Liver (tissue), 8 donors: ENCODE measurements at regions not wholly inside any gene's neighbourhood (a gene's known extent, or its start where the extent isn't known, plus 50 kb on each side); places are given as distances from the start of the nearest gene placed in this dataset.

ENCODE experiments used
- DNase-seq: peaks from one replicate; pipeline ENCODE4 v3.0.0-alpha.2; 2017; ENCODE audit warnings: low spot score
- H3K27ac ChIP-seq, 2 donors: one replicate each; pipeline ENCODE4 v1.7.0; 2013; ENCODE audit warnings: inconsistent platforms in 2 of 2, low read length in 2 of 2, control low read depth in 1 of 2, low read depth in 1 of 2, mild to moderate bottlenecking in 1 of 2
- H3K27me3 ChIP-seq, 4 donors: one replicate each; pipeline versions ENCODE4 v1.6.1 to v1.7.0; 2013; ENCODE audit warnings: low read length in 3 of 4, inconsistent platforms in 1 of 4, mild to moderate bottlenecking in 1 of 4, moderate library complexity in 1 of 4; ENCODE audit not compliant: control insufficient read depth in 4 of 4, insufficient read depth in 4 of 4
- H3K36me3 ChIP-seq, 4 donors: one replicate each; pipeline versions ENCODE4 v1.6.1 to v1.7.0; 2013; ENCODE audit warnings: low read length in 3 of 4, mild to moderate bottlenecking in 3 of 4, low read depth in 1 of 4, moderate library complexity in 1 of 4; ENCODE audit not compliant: control insufficient read depth in 4 of 4, insufficient read depth in 3 of 4
- H3K4me1 ChIP-seq, 4 donors: one replicate each; pipeline versions ENCODE4 v1.6.1 to v1.7.0; 2013; ENCODE audit warnings: low read length in 3 of 4, mild to moderate bottlenecking in 3 of 4, moderate library complexity in 1 of 4; ENCODE audit not compliant: control insufficient read depth in 4 of 4, insufficient read depth in 4 of 4
- H3K4me3 ChIP-seq, 3 donors: one replicate each; pipeline versions ENCODE4 v1.6.1 to v1.7.0; 2013; ENCODE audit warnings: low read length in 3 of 3, control low read depth in 1 of 3, low read depth in 1 of 3, mild to moderate bottlenecking in 1 of 3
- H3K9ac ChIP-seq, 2 donors: one replicate each; pipeline ENCODE4 v1.7.0; 2013; ENCODE audit warnings: low read length in 2 of 2, mild to moderate bottlenecking in 2 of 2, moderate library complexity in 2 of 2, control low read depth in 1 of 2, low read depth in 1 of 2
- H3K9me3 ChIP-seq, 4 donors: one replicate each; pipeline versions ENCODE4 v1.6.1 to v1.7.0; 2013; ENCODE audit warnings: low read length in 3 of 4; ENCODE audit not compliant: control insufficient read depth in 4 of 4
- ATF3 ChIP-seq: IDR thresholded peaks from 2 replicates; pipeline ENCODE4 v1.6.1; 2016; ENCODE audit warnings: antibody characterized with exemption
- CTCF ChIP-seq: fragments of 150-350 bp; IDR thresholded peaks from 2 replicates; pipeline ENCODE4 v1.5.1; 2017; ENCODE audit warnings: improper control_type of control experiment, low read depth, low read length; ENCODE audit not compliant: missing input control
- EGR1 ChIP-seq, 2 donors: IDR thresholded peaks; 2 replicates each; pipeline ENCODE4 v1.6.1; 2016 to 2018; ENCODE audit warnings: antibody characterized with exemption in 2 of 2, low read depth in 2 of 2
- FOXA1 ChIP-seq: IDR thresholded peaks from 2 replicates; pipeline ENCODE4 v1.6.1; 2016; ENCODE audit warnings: antibody characterized with exemption
- FOXA2 ChIP-seq: IDR thresholded peaks from 2 replicates; pipeline ENCODE4 v1.6.1; 2016; ENCODE audit warnings: antibody characterized with exemption
- HNF4A ChIP-seq, 2 donors: conservative IDR thresholded peaks; 2 replicates each; pipeline ENCODE4 v1.6.1; 2016; ENCODE audit warnings: antibody characterized with exemption in 2 of 2, mild to moderate bottlenecking in 2 of 2
- JUND ChIP-seq, 2 donors: IDR thresholded peaks; 2 replicates each; pipeline ENCODE4 v1.6.1; 2016; ENCODE audit warnings: antibody characterized with exemption in 2 of 2
- MAX ChIP-seq: IDR thresholded peaks from 2 replicates; pipeline ENCODE4 v1.6.1; 2016; ENCODE audit warnings: antibody characterized with exemption
- NR2F2 ChIP-seq: IDR thresholded peaks from 2 replicates; pipeline ENCODE4 v1.6.1; 2016; ENCODE audit warnings: antibody characterized with exemption
- RAD21 ChIP-seq, 2 donors: IDR thresholded peaks; 2 replicates each; pipeline ENCODE4 v1.6.1; 2016; ENCODE audit warnings: antibody characterized with exemption in 2 of 2, mild to moderate bottlenecking in 2 of 2
- REST ChIP-seq: IDR thresholded peaks from 2 replicates; pipeline ENCODE4 v1.6.1; 2016; ENCODE audit warnings: antibody characterized with exemption, mild to moderate bottlenecking
- RXRA ChIP-seq, 2 donors: IDR thresholded peaks; 2 replicates each; pipeline ENCODE4 v1.6.1; 2017 to 2018; ENCODE audit warnings: antibody characterized with exemption in 2 of 2, mild to moderate bottlenecking in 1 of 2
- SP1 ChIP-seq: IDR thresholded peaks from 2 replicates; pipeline ENCODE4 v1.6.1; 2018; ENCODE audit warnings: antibody characterized with exemption, mild to moderate bottlenecking
- TAF1 ChIP-seq: conservative IDR thresholded peaks from 2 replicates; pipeline ENCODE4 v1.6.1; 2016; ENCODE audit warnings: antibody characterized with exemption, mild to moderate bottlenecking
- ZBTB33 ChIP-seq: IDR thresholded peaks from 2 replicates; pipeline ENCODE4 v1.6.1; 2016; ENCODE audit warnings: antibody characterized with exemption
- WGBS: extraction: QIAGEN DNeasy Blood & Tissue Kit; methylation state at CpG from one replicate; pipeline ENCODE4 v1.1.7; 2013; 5-methylcytosine and 5-hydroxymethylcytosine counted together
- donor health status: healthy.
- donor health status: healthy.
- donor health status: healthy.
- donor health status: healthy.
- donor health status: healthy.

GRCh38 chr14:83269583-83269982, 1735.9 kb upstream of the SEL1L start (continued):
- TF ChIP-seq CTCF (no peak), TAF1 (no peak)

- no peak for DNase-seq
- Histone ChIP-seq H3K36me3 (no peaks in the 10 kb centered on the region), H3K27ac (no peak overlapping the region), H3K4me1 (no peaks in the 10 kb centered on the region), H3K27me3 (no peaks in the 10 kb centered on the region), H3K9ac (no peak overlapping the region), H3K9me3 (no peaks in the 10 kb centered on the region), H3K4me3 (no peak overlapping the region)
- TF ChIP-seq RXRA (IDR thresholded peaks at IDR 0.05) (no peak), EGR1 (IDR thresholded peaks at IDR 0.05; ENCODE audit: low read depth in 2 of 2) (no peak), ZBTB33 (no peak), ATF3 (no peak), FOXA1 (no peak), NR2F2 (no peak), HNF4A (conservative IDR thresholded peaks at IDR 0.05) (no peak), REST (no peak), SP1 (no peak), RAD21 (IDR thresholded peaks at IDR 0.05) (no peak), CTCF (no peak), FOXA2 (no peak), TAF1 (no peak), MAX (no peak), JUND (IDR thresholded peaks at IDR 0.05) (no peak)
- WGBS = 58% methylated on average over 2 of the region's 2 CpGs
Measured at GRCh38 chr14:83271663-83272062, 1738.0 kb upstream of the SEL1L start.
